HL-60 (cell line): ENCODE measurements at regions not wholly inside any gene's neighbourhood (a gene's known extent, or its start where the extent isn't known, plus 50 kb on each side); places are given as distances from the start of the nearest gene placed in this dataset.

Experiments used
- GABPA ChIP-seq: IDR thresholded peaks from 2 replicates; pipeline ENCODE4 v1.6.1; 2012; ENCODE audit warnings: low read depth
- POLR2AphosphoS5 ChIP-seq: IDR thresholded peaks from 2 replicates; pipeline ENCODE4 v1.6.1; 2012; ENCODE audit warnings: low read depth
- TF ChIP-seq, protein P1 (sequence below): IDR thresholded peaks from one replicate; pipeline ENCODE4 v1.5.1; 2011; ENCODE audit warnings: low read length, control low read depth, inconsistent platforms; ENCODE audit not compliant: insufficient read depth
- TF ChIP-seq, protein P2 (sequence below): IDR thresholded peaks from 2 replicates; pipeline ENCODE4 v1.6.1; 2012; ENCODE audit warnings: low read depth; ENCODE audit not compliant: insufficient replicate concordance

GRCh38 chr3:152213938-152214337, 54.8 kb upstream of the MBNL1 start:
- TF ChIP-seq, protein P1, sequence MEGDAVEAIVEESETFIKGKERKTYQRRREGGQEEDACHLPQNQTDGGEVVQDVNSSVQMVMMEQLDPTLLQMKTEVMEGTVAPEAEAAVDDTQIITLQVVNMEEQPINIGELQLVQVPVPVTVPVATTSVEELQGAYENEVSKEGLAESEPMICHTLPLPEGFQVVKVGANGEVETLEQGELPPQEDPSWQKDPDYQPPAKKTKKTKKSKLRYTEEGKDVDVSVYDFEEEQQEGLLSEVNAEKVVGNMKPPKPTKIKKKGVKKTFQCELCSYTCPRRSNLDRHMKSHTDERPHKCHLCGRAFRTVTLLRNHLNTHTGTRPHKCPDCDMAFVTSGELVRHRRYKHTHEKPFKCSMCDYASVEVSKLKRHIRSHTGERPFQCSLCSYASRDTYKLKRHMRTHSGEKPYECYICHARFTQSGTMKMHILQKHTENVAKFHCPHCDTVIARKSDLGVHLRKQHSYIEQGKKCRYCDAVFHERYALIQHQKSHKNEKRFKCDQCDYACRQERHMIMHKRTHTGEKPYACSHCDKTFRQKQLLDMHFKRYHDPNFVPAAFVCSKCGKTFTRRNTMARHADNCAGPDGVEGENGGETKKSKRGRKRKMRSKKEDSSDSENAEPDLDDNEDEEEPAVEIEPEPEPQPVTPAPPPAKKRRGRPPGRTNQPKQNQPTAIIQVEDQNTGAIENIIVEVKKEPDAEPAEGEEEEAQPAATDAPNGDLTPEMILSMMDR, result no peak
- TF ChIP-seq POLR2AphosphoS5 (no peak), GABPA (no peak)
- TF ChIP-seq, protein P2, sequence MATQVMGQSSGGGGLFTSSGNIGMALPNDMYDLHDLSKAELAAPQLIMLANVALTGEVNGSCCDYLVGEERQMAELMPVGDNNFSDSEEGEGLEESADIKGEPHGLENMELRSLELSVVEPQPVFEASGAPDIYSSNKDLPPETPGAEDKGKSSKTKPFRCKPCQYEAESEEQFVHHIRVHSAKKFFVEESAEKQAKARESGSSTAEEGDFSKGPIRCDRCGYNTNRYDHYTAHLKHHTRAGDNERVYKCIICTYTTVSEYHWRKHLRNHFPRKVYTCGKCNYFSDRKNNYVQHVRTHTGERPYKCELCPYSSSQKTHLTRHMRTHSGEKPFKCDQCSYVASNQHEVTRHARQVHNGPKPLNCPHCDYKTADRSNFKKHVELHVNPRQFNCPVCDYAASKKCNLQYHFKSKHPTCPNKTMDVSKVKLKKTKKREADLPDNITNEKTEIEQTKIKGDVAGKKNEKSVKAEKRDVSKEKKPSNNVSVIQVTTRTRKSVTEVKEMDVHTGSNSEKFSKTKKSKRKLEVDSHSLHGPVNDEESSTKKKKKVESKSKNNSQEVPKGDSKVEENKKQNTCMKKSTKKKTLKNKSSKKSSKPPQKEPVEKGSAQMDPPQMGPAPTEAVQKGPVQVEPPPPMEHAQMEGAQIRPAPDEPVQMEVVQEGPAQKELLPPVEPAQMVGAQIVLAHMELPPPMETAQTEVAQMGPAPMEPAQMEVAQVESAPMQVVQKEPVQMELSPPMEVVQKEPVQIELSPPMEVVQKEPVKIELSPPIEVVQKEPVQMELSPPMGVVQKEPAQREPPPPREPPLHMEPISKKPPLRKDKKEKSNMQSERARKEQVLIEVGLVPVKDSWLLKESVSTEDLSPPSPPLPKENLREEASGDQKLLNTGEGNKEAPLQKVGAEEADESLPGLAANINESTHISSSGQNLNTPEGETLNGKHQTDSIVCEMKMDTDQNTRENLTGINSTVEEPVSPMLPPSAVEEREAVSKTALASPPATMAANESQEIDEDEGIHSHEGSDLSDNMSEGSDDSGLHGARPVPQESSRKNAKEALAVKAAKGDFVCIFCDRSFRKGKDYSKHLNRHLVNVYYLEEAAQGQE, result no peak
